Stimulated activated CD8-positive, alpha-beta memory T cell treated with anti-CD3 and anti-CD28 coated beads, Interleukin-12 subunit alpha, Interleukin-12 subunit beta, amount 100 ng/mL, for 4 hours (primary cell): ENCODE measurements at regions not wholly inside any gene's neighbourhood (a gene's known extent, or its start where the extent isn't known, plus 50 kb on each side); places are given as distances from the start of the nearest gene placed in this dataset.

Source experiments
- DNase-seq: peaks from one replicate; pipeline ENCODE4 v3.0.0-alpha.2; 2020; ENCODE audit warnings: low read depth

GRCh38 chr6:29884261-29884660 lies 56.6 kb downstream of the HLA-G start:
- DNase-seq: no peak

GRCh38 chr6:29886701-29887100 lies 55.6 kb upstream of the HLA-A start:
- no peak for DNase-seq

GRCh38 chr6:29887330-29887818 lies 55.0 kb upstream of the HLA-A start:
- peak; percentile 9 for DNase-seq

GRCh38 chr6:29887819-29888776 lies 54.2 kb upstream of the HLA-A start:
- DNase-seq: peak; percentile 65
